Hematopoietic multipotent progenitor cell treated with erythropoietin and hydrocortisone succinate and interleukin-3 and kit ligand, for 17 days (in vitro differentiated cells): ENCODE measurements at regions not wholly inside any gene's neighbourhood (a gene's known extent, or its start where the extent isn't known, plus 50 kb on each side); places are given as distances from the start of the nearest gene placed in this dataset.

Experiments used
- DNase-seq: peaks from one replicate; pipeline ENCODE4 v3.0.0-alpha.2; 2015; ENCODE audit warnings: low spot score

- DNase-seq = no peak
Observed at GRCh38 chr16:27685807-27686206, 135.9 kb downstream of the KATNIP start.

GRCh38 chr16:27686926-27687325 is 137.0 kb downstream of the KATNIP start:
- DNase-seq = no peak

DNA sequence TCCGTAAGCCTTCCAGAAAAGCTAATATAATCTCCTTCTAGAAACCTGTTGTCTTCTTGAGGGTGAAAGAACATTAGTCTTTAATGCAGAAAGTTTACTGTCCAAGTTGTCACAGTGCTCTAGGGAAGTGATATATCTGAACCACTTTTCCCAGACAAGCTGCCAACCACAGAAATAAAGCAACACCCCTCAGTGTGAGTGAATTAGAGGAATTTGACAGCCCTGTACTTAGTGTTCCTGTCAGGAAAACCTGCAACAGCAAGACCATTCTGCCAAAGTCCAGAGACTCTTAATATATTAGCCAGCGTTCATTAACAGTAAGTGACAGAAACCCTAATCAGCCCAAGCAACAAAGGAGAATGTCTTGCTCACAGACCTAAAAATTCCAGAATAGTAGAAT is 137.7 kb downstream of the KATNIP start:
- DNase-seq = no peak

- no peak for DNase-seq
Observed at GRCh38 chr16:27689711-27690110, 139.8 kb downstream of the KATNIP start.

GRCh38 chr16:27690608-27691007 is 140.7 kb downstream of the KATNIP start:
- DNase-seq = peak; percentile 33

DNA sequence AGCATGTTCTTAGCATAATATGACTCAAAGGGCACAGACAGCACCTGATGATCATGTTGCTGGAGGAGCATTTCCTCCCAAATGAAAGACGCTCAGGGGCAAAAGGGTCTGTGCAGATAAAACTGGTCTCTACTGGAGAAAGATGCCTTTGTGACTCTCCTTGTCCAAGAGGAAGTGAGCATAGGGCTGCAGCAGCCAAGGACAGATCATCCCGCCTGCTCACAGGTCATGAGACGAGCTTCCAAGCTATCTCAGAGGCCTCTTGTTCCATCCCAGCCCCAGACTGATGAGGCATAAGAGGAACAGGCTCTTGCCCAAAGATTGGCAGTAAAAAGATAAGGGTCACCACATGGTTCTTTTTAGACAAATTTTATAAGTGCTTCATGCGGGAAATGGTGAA is 141.8 kb downstream of the KATNIP start:
- DNase-seq = no peak

GRCh38 chr16:27692576-27692975 is 142.6 kb downstream of the KATNIP start:
- no peak for DNase-seq

DNA sequence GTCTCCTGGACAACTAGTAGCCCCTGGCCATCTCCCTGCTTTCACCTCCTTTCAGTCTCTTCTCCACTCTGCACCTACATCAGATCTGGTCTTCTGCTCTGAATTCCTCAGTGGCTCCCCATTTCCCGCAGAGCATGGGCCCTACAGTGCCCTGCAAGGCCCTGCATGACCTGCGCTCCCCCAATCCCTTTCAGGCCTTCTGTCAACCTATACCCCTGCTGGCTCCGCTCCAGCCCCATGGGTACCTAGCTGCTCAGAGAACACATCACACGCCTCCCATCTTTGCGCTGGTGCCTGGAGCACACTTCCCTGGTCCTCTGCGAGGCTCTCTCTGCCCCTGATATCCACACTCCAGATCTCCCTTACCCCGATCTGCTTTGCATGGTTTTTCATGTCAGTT is 145.2 kb downstream of the KATNIP start:
- no peak for DNase-seq

DNA sequence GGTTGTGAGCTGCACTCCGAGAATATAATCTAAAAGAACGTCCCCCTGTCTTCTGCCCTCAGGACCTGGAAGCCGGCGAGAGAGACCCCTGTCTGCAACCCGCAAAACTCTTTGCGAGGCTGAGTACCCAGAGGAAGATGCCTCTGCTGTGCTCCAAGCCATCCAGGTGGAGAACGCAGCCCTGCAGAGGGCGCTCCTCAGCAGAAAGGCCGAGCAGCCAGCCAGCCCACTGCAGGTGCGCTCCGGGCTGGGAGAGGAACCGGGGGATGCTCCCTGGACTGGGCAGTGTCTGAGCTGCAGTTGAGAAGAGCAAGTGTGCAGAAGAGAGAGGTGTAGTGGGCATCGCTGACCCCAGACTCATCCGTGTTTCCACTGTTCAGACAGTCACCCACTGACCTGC is 148.3 kb downstream of the KATNIP start:
- DNase-seq = no peak

- DNase-seq = no peak
Observed at GRCh38 chr16:27698746-27699145, 148.8 kb downstream of the KATNIP start.

- no peak for DNase-seq
Observed at GRCh38 chr16:27699540-27699939, 149.6 kb downstream of the KATNIP start.

- DNase-seq = no peak
Observed at GRCh38 chr16:27700304-27700995, 150.5 kb downstream of the KATNIP start.

GRCh38 chr16:27701381-27701780 is 151.4 kb downstream of the KATNIP start:
- no peak for DNase-seq

DNA sequence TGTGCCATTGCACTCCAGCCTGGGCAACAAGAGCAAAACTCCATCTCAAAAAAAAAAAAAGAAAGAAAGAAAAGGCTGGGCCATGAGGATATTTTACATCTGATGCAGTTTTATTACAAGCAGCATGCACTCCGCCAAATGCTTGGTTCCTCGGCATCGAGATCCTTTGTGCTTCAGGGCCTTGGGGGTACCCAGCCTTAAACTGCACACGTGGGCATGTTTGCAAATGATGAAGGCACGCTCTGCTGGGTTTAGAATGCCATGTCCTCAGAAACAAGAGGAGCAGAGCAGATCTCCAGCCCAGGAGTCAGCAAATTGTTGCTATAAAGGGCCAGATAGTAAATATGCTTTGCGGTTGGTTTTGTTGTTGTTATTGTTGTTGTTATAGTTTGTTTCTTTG is 153.2 kb downstream of the KATNIP start:
- no peak for DNase-seq

GRCh38 chr16:27703545-27703944 is 153.6 kb downstream of the KATNIP start:
- no peak for DNase-seq

DNA sequence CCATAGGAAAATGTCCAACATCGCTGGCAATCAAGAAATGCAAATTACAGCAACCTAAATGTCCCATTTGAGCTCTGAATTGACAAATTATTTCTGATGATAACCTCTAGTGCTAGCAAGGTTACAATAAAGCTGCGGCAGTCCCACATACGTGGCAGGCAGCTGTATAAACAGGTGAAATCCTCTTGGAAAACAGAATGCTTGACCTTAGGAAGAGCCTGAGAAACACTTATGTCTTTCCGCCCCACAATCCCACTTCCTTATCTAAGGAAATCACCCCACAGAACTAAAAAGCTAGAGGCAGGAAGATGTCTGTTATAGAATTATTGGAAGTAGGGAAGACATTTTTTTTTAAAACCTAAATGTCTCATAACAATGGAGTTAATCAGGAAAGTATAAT is 154.3 kb downstream of the KATNIP start:
- DNase-seq = no peak

- DNase-seq = no peak
Observed at GRCh38 chr16:27706156-27706865, 156.4 kb downstream of the KATNIP start.

- no peak for DNase-seq
Observed at GRCh38 chr16:27706866-27707685, 157.1 kb downstream of the KATNIP start.

- no peak for DNase-seq
Observed at GRCh38 chr16:27708651-27709050, 158.7 kb downstream of the KATNIP start.

GRCh38 chr16:27712251-27712711 is 162.3 kb downstream of the KATNIP start:
- no peak for DNase-seq

DNA sequence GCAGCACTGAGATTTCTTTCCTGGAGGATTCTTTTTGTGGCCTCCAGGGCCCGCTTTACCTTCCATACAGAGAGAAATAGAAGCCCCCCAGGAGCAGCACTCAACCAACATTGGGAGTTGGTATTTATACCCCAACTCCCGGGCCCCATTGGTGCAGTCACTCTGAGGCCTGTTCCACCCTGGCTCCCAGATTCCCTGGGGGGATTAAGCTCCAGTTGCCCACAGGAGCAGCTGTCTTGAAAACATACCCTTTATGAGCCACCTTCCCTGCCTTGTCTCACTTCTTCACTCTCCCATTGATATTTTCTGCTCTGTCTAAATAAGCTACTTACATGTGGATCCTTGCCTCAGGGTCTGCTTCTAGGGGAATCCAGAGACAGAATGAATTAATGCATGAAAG is 167.8 kb downstream of the KATNIP start:
- no peak for DNase-seq

- DNase-seq = no peak
Observed at GRCh38 chr16:27718201-27719105, 168.5 kb downstream of the KATNIP start.
